Prostate gland (tissue), 2 donors: ENCODE measurements at regions not wholly inside any gene's neighbourhood (a gene's known extent, or its start where the extent isn't known, plus 50 kb on each side); places are given as distances from the start of the nearest gene placed in this dataset.

Experiments
- CTCF ChIP-seq, 4 experiments: fragments of 200-600 bp in 2 of 4; fragments of 450-650 bp in 2 of 4; sonication (generic) in 2 of 4; IDR thresholded peaks; 1 replicate in 3 of 4; 2 replicates in 1 of 4; pipeline ENCODE4 v1.5.1; 2016 to 2019; ENCODE audit warnings: antibody characterized with exemption in 4 of 4, mild to moderate bottlenecking in 2 of 4, moderate library complexity in 2 of 4
- POLR2A ChIP-seq: fragments of 450-650 bp; IDR thresholded peaks from one replicate; pipeline ENCODE4 v1.6.1; 2016; ENCODE audit warnings: antibody characterized with exemption, mild to moderate bottlenecking
- POLR2AphosphoS5 ChIP-seq: sonication (generic); formaldehyde crosslinking; IDR thresholded peaks from one replicate; pipeline ENCODE4 v1.6.1; 2017; ENCODE audit warnings: antibody characterized with exemption

GRCh38 chr1:168455764-168456163 is 88.0 kb downstream of the XCL2 start:
- no peak for TF ChIP-seq CTCF (IDR thresholded peaks at IDR 0.05)
- TF ChIP-seq POLR2A: no peak
- no peak for TF ChIP-seq POLR2AphosphoS5
